Osteoblast (primary cell): ENCODE measurements at regions not wholly inside any gene's neighbourhood (a gene's known extent, or its start where the extent isn't known, plus 50 kb on each side); places are given as distances from the start of the nearest gene placed in this dataset.

ENCODE experiments used
- DNase-seq: peaks from one replicate; pipeline ENCODE4 v3.0.0; 2011; ENCODE audit warnings: low spot score, mixed read lengths; ENCODE audit not compliant: insufficient read length; ENCODE audit errors: missing footprints
- H2AFZ ChIP-seq: 2 replicates; pipeline ENCODE4 v1.6.0; 2011; ENCODE audit warnings: mild to moderate bottlenecking, low read length
- H3K27ac ChIP-seq: 2 replicates; pipeline ENCODE4 v1.5.1; 2011; ENCODE audit warnings: mild to moderate bottlenecking, low read depth, low read length, moderate library complexity
- H3K27me3 ChIP-seq: 2 replicates; pipeline ENCODE4 v1.6.0; 2012; ENCODE audit warnings: mild to moderate bottlenecking, control low read depth, inconsistent platforms, low read length, moderate library complexity; ENCODE audit not compliant: insufficient read depth
- H3K36me3 ChIP-seq: 2 replicates; pipeline ENCODE4 v1.5.1; 2011; ENCODE audit warnings: mild to moderate bottlenecking, low read length, control low read depth, moderate library complexity; ENCODE audit not compliant: insufficient read depth
- H3K4me1 ChIP-seq: 2 replicates; pipeline ENCODE4 v1.5.1; 2011; ENCODE audit warnings: mild to moderate bottlenecking, low read length, control low read depth, moderate library complexity; ENCODE audit not compliant: insufficient read depth
- H3K4me2 ChIP-seq: 2 replicates; pipeline ENCODE4 v1.6.0; 2011; ENCODE audit warnings: mild to moderate bottlenecking, low read length; ENCODE audit not compliant: insufficient read depth
- H3K4me3 ChIP-seq: fragments of 200-600 bp; sonication (generic); 3 replicates; pipeline ENCODE4 v1.5.1; 2012; ENCODE audit warnings: mild to moderate bottlenecking, low read length, inconsistent platforms; ENCODE audit not compliant: insufficient read depth
- H3K79me2 ChIP-seq: 2 replicates; pipeline ENCODE4 v1.6.0; 2012; ENCODE audit warnings: mild to moderate bottlenecking, low read length, control low read depth, inconsistent platforms; ENCODE audit not compliant: insufficient read depth
- H3K9me3 ChIP-seq: 2 replicates; pipeline ENCODE4 v1.5.1; 2011; ENCODE audit warnings: low read depth, low read length, control low read depth
- H4K20me1 ChIP-seq: 2 replicates; pipeline ENCODE4 v1.6.0; 2012; ENCODE audit warnings: mild to moderate bottlenecking, low read length, control low read depth; ENCODE audit not compliant: insufficient read depth
- TF ChIP-seq, protein P1 (sequence below): IDR thresholded peaks from 2 replicates; pipeline ENCODE4 v1.5.1; 2011; ENCODE audit warnings: mild to moderate bottlenecking, low read depth, low read length, moderate library complexity; ENCODE audit errors: extremely low read depth

DNA sequence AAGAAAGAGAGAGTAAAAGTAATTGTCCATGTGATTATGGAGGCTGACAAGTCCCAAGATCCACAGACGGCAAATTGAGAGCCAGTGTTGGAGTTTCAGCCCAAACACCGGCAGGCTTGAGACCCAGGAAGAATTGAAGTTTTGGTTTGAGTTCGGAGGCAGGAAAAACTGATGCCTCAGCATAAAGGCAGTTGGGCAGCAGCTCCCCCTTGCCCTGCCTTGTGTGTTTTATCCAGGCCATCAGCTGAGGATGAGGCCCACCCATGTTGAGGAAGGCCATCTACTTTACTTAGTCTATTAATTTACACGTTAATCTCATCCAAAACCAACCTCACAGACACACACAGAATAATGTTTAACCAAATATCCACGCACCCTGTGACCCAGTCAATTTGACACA, 64.6 kb upstream of the SERPINE2 start:
- Histone ChIP-seq H3K9me3 (no peaks in the 10 kb centered on the region), H3K79me2 (no peaks in the 10 kb centered on the region), H3K4me2 (no peak overlapping the region), H3K4me1 (peaks cover 18% of the 10 kb centered on the region), H2AFZ (no peak overlapping the region), H3K36me3 (no peaks in the 10 kb centered on the region), H3K4me3 (no peak overlapping the region), H3K27ac (no peak overlapping the region), H3K27me3 (no peaks in the 10 kb centered on the region), H4K20me1 (no peaks in the 10 kb centered on the region)
- TF ChIP-seq, protein P1, sequence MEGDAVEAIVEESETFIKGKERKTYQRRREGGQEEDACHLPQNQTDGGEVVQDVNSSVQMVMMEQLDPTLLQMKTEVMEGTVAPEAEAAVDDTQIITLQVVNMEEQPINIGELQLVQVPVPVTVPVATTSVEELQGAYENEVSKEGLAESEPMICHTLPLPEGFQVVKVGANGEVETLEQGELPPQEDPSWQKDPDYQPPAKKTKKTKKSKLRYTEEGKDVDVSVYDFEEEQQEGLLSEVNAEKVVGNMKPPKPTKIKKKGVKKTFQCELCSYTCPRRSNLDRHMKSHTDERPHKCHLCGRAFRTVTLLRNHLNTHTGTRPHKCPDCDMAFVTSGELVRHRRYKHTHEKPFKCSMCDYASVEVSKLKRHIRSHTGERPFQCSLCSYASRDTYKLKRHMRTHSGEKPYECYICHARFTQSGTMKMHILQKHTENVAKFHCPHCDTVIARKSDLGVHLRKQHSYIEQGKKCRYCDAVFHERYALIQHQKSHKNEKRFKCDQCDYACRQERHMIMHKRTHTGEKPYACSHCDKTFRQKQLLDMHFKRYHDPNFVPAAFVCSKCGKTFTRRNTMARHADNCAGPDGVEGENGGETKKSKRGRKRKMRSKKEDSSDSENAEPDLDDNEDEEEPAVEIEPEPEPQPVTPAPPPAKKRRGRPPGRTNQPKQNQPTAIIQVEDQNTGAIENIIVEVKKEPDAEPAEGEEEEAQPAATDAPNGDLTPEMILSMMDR, result no peak
- DNase-seq, result no peak

DNA sequence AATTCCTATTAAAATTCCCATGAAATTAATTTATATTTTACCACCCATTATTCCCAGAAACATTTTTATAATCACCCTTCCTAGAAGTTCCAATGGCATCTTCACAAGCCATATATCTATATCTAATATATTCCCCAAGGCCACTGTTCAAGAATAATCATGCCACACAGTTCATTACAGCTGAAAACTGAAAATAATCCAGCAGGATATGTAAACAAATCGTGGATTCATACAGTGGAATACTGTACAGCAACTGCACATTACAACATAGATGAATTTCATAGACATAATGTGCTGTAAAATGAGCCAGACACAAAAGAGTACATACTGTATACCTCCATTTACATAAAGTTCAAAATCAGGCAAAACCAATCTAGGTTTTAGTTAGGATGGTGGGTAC, 63.9 kb upstream of the SERPINE2 start:
- DNase-seq, result no peak
- Histone ChIP-seq H2AFZ (no peak overlapping the region), H3K27me3 (no peaks in the 10 kb centered on the region), H3K27ac (peak overlapping the region; percentile 79), H4K20me1 (no peaks in the 10 kb centered on the region), H3K36me3 (no peaks in the 10 kb centered on the region), H3K4me3 (no peak overlapping the region), H3K9me3 (no peaks in the 10 kb centered on the region), H3K4me2 (no peak overlapping the region), H3K4me1 (peaks cover 18% of the 10 kb centered on the region), H3K79me2 (no peaks in the 10 kb centered on the region)
- TF ChIP-seq, protein P1, result no peak

DNA sequence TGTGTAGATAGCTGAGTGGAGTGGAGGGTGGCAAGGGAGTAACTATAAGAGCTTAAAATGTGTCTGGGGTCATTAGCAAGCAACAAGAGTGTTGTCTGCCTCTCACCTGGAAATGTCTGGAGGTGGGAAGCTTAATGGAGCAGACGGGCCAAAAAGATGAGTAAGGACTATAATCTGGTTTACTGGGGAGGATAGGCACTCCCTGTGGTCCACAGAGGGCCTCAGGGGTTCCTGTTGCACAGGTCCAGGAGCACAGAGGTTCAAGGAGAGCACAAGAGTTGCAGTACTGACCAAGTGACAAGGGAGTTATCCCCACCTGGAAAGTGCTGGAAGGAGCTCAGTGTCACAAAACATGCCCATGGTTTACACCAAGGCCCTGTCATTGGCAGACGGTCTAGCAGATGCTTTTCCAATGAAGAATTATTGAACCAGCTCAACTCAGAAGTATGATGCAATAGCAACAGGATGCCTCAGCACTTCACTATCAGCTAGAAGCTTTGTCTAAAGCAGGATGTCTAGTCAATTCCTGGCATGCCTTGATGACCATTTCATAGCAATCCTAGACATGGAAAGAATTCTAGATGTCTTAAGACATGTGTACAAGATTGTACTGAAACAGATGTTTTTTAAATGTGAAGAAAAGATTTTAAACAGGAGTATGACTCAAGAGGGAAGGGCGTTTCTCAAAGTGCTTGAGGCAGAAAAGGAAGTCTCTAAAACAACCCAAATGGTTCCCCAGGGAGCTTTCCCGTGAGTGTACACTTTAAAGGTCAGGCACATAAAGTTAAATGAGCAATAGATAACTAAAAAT, 62.9 kb upstream of the SERPINE2 start:
- Histone ChIP-seq H2AFZ (no peak overlapping the region), H3K9me3 (no peaks in the 10 kb centered on the region), H3K4me3 (peak overlapping the region; percentile 22), H3K79me2 (no peaks in the 10 kb centered on the region), H4K20me1 (no peaks in the 10 kb centered on the region), H3K27me3 (no peaks in the 10 kb centered on the region), H3K4me2 (peak overlapping the region; percentile 57), H3K27ac (peak overlapping the region; percentile 79), H3K36me3 (no peaks in the 10 kb centered on the region), H3K4me1 (peaks cover 18% of the 10 kb centered on the region)
- TF ChIP-seq, protein P1, result no peak
- DNase-seq, result peak; percentile 90

DNA sequence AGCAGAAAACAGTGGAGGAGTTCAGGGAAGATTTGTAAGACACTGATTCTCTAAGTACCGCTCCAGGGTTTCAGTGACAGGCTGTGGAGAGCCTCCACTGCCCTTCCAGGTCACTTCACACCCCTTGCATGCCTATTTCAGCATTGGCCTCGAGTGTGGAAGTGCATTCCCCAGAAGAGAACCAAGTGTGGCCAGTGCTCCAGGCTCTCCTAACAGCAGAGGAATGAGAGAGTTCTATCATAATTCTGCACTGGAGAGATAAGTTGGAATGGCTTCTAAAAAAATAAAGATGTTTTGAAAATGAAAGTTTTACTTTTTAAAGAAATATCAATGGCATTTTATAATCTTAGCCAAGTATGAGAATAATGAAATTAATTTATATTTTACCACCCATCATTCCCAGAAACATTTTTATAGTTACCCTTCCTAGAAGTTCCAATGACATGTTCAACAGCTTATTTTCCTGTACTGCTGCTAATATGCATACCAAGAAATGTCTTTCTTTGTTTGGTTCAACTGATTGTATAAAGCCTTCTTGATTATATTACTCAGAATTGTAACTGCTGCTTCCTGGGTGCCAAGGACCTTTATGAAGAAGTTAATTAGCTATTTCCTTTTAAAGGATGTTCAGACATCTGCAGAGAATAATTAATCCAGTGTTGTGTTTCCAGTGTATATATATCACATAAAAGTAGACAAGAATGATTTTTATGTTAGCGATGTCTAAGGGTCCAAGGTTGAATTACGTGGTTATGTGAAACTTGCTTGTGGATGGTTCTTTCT, 61.0 kb upstream of the SERPINE2 start:
- Histone ChIP-seq H3K4me2 (no peak overlapping the region), H3K27ac (no peak overlapping the region), H2AFZ (no peak overlapping the region), H4K20me1 (no peaks in the 10 kb centered on the region), H3K79me2 (no peaks in the 10 kb centered on the region), H3K27me3 (no peaks in the 10 kb centered on the region), H3K36me3 (no peaks in the 10 kb centered on the region), H3K4me1 (peaks cover 18% of the 10 kb centered on the region), H3K4me3 (no peak overlapping the region), H3K9me3 (no peaks in the 10 kb centered on the region)
- no peak for DNase-seq
- TF ChIP-seq, protein P1, result no peak
